ENCODE measurements at regions not wholly inside any gene's neighbourhood (a gene's known extent, or its start where the extent isn't known, plus 50 kb on each side); places are given as distances from the start of the nearest gene placed in this dataset.
"Not testable (repeated sequence)": the region's sequence is repeated elsewhere in the genome, so short reads cannot be mapped to it uniquely, and the experiment has no call there.

- no peak for DNase-seq
These were observed 209.5 kb downstream of the YTHDC2 start for GRCh38 chr5:113723021-113723420.

- DNase-seq: no peak
These were observed 222.3 kb downstream of the YTHDC2 start for GRCh38 chr5:113735751-113736150.

DNA sequence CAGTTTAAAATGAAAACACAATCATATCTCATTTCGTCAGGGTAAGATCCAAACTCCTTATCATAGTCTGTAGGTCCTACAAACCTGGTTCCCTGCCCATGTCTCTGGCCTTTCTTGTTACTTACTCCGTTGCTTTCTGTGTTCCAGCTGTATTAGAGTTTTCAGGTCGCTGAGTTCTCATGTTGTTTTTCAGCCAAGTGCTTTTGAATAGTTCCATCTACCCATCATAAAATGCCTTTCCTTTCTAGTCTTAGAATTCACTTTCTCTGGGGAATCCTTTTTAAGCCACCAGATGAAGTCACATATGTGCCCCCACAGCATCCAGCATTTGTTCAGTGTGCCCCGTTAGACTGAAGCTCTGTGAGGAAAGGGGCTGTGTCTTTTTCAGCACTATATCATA, 228.7 kb downstream of the YTHDC2 start:
- DNase-seq: no peak

DNA sequence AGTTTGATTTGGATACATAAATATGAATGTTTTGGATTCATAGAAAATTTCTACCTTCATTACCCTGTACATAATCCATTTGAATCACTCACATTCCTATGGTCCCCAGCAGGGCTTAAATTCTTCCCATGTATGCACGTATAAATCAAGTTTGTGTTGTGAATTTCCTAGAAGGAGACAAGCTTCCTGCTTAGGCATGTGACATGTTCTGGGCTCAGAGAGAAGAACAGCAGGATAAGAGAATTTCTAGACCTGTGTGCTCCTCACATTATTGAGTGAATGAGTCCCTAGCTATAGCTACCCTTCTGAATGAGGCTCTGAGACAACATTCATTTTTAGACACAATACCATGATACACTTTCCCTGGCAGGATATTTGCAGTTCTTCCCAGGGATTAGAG, 229.1 kb downstream of the YTHDC2 start:
- DNase-seq: no peak

DNA sequence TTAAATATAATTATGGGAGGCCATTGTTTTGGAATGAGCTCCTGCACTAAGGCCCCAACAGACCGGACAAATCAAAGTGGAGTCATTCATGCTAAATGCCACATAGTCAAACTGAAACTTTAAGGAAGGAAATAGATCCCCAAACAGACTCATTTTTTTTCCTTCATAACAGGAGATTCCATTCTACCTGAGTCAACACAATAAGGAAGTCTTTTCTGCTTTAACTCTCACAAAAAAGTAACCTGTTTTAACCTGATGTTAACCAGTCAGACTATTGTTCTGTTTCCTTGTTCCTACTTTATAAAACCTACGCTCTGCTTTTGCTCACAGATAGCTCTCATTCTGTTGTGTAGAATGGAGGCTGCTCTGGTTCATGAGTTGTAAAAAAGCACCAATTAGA, 234.9 kb downstream of the YTHDC2 start:
- DNase-seq: no peak

DNA sequence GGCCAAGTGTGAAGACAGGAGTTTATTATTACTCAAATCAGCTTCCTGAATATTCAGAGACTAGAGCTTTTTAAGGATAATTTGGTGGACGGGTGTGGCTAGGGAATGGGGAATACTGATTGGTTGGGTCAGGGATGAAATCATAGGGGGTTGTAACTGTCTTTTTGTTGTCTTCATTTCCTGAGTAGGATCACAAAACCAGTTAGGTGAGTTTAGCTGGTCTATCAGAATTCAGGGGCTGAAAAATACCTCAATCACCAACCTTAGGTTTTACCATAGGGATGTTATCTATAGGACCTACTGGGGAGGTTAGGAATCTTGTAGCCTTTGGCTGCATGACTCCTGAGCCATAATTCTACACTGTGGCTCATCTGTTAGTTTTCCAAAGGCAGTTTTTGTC, 235.8 kb downstream of the YTHDC2 start:
- no peak for DNase-seq

GRCh38 chr5:113753182-113753581, 239.7 kb downstream of the YTHDC2 start:
- DNase-seq: not testable (repeated sequence)

DNA sequence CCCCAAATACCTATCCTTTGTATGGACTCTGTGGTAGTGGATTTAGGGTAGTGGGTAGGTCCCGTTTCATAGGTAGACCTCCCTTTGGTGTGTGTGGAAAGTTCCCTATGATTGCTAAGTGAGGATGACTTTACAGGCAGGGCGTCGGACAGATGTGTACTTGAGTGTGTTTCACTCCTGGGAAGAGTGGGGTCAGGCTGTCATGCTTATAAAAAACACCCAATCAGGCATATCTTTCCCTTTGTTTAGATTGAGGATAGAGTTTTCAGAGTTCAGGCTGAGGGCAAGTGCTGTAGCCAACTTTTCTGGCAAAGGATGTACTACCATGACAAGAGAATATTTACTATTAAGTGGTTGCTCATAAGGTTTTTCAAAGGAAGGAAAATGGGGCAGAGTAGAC, 242.0 kb downstream of the YTHDC2 start:
- DNase-seq: no peak

- DNase-seq: no peak
These were observed 244.0 kb downstream of the YTHDC2 start for GRCh38 chr5:113757508-113757907.

DNA sequence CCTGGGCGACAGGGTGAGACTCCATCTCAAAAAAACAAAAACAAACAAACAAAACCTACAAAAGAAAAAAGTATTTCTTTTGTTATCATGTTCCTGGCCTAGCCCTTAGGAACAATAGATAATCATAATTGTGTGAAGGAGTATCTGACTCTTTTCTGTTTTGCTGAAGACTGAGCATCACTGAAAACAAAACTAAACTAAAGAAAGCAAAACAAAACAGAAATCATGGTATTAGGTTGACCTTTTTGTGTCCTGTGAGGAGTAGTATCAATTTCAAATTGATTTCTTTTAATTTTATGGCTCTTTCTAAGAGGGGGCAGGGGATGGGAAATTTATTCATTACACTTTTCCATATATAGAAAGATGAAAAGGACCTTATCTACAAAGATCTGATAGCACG, 246.0 kb downstream of the YTHDC2 start:
- DNase-seq: no peak

DNA sequence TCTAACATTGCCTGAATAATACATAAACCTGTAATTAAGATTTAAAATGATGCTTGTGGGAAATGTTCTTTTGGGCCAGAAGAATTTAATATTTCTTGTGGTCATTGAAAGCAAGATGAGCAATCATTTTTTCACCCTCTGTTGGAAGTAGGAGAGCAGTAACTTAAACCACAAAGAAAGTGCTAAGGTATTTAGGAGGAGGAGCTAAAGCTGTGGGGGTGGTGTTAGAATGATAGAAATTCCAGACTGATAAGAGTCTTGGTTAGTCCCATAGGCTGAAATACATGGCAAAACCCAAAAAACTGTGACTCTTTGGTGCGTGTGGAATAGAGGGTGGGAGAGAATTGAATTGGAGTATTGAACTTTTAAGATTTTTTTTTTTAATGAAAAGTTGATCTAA, 247.0 kb downstream of the YTHDC2 start:
- DNase-seq: no peak

DNA sequence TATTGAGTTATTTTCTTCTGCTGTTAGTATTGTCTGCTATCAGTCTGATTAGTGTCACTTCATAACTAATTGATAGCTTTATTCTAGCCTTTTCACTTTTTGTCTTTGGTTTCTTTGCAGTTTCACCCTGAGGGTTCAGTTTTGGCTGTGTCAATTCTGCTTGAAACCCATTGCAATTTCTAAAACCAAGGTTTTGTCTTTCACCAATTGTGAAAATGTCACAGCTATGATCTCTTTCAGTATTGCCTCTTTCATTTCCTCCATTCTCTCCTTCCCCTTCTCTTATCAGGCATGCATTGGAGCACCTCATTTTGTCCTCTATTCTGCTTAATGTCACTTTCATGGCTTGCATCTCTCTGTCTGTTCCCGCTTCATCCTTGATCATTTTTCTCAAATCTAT, 248.1 kb downstream of the YTHDC2 start:
- no peak for DNase-seq

GRCh38 chr5:113764382-113764781, 250.9 kb downstream of the YTHDC2 start:
- DNase-seq: no peak

DNA sequence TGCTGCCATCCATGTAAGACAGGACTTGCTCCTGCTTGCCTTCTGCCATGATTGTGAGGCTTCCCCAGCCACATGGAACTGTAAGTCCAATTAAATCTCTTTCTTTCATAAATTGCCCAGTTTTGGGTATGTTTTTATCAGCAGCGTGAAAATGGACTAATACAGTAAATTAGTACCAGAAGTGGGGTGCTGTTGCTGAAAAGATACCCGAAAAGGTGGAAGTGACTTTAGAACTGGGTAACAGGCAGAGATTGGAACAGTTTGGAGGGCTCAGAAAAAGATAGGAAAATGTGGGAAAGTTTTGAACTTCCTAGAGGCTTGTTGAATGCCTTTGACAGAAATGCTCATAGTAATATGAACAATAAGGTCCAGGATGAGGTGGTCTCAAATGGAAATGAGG, 253.3 kb downstream of the YTHDC2 start:
- DNase-seq: not testable (repeated sequence)

DNA sequence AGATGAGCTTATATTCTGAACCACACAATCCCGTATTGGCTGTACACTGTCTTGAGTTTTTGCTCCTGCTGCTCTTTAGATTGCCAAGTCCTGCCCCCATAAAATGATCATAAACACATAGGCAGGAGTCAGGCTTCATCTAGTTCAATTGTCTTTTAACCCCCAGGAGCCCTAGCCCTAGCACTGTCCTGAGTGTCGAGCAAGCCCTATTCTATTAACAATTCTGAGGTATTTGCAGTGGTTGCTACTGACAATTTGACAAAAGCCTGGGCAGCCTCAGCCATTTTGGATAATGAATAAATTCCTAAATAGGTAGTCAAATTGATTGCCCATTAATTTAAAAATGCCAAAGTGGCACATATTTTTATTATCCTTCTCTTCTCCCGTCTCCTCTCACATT, 257.2 kb downstream of the YTHDC2 start:
- no peak for DNase-seq

GRCh38 chr5:113771483-113771882, 258.0 kb downstream of the YTHDC2 start:
- DNase-seq: no peak

DNA sequence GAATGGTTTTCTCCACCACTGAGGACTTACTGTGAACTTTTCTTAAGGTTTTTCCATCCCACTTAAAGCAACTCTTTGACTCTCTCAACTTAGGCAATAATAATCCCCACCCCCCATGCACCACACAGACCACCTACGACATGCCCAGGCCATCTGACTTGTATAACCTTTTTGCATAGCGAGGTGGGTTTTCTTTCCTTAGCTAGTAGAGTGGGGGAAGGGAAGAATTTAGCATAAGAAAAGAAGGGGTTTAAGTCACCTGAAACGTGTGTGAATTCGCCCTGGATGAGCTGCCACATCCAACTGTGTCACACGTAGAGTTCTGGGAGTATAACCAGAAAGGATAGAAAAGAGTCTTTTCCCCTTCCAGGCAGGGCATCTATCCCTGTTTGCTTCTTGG, 262.7 kb downstream of the YTHDC2 start:
- no peak for DNase-seq

DNA sequence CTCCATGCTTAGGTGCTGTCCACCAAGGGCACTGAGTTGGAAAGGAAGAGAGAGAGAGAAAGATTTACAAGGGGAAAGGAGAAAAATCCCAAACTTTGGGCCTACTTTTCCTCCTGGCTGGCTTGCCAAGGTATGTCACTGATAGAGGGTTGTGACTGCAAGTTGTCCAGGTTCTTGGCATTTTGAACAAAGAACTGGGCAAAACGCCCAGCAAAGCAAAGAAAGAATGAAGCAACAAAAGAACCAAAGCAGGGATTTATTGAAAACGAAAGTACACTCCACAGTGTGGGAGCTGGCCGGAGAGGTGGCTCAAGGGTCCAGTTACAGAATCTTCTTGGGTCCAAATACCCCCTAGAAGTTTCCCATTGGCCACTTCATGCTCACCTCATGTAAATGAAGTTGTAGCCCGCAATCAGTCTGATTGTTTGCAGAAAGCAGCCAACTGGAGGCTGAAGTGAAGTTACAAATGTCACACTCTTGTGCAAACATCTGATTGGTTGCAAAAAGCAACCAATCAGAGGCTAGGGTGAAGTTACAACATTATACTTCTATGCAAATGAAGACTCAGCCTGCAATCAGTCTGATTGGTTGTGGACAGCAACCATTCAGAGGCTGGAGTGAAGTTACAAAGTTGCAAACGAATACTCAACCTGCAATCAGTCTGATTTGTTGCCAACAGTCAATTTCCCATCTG, 263.5 kb downstream of the YTHDC2 start:
- DNase-seq: no peak

DNA sequence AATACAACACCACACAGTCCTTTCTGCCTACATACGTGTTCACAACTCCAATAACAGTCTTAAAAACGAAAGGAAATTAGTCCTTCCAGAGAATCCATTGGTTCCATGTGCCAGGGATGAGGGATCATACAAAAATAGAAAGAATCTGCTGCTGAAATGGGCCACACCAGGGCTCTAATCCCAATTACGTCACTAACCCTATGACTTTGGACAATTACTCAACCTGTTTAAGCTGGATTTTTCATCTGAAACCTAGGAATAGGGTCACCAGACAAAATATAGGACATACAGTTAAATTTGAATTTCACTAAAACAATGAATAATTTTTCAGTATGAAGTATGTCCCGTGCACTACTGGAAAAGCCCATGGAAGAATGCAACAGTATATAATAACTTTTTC, 264.7 kb downstream of the YTHDC2 start:
- no peak for DNase-seq

GRCh38 chr5:113788141-113788655, 274.7 kb downstream of the YTHDC2 start:
- no peak for DNase-seq

GRCh38 chr5:113789769-113790168, 276.3 kb downstream of the YTHDC2 start:
- DNase-seq: no peak

DNA sequence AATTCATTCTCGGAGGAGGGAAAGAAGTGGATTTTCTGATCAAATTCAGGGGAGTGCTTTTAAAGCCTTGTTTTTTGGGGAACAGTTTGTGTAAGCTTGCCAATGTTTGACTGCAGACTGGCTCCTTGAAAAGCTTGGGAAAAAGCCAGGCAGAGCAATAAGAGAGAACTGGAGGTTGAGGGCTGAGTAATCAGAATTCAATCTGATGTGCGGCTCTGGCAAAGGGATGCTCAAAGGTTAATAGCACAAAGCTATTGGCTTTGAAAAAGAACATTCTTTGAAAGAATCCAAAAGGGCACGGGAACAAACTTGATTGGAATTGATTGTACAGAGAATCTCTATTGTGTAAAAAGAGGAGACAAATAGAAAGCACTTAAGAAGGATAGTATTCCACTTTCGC, 279.3 kb downstream of the YTHDC2 start:
- no peak for DNase-seq

GRCh38 chr5:113794981-113795380, 281.5 kb downstream of the YTHDC2 start:
- DNase-seq: no peak

DNA sequence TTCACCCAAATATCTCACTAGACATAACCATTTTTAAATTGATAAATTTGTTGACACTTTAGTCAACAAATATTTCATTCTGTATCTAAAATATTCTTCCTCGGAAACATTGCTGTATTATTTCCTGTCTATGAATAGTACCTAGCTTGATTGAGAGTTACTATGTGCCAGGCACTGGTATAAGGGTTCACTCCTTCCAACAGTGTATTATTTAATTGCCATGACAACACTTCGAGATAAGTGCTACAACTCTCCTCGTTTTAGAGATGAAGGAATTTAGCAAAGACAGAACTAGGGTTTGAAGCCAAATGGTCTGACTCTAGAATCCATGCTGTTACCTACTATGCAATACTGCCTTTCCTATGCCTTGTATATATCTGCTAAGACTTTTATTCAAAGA, 287.2 kb downstream of the YTHDC2 start:
- no peak for DNase-seq

DNA sequence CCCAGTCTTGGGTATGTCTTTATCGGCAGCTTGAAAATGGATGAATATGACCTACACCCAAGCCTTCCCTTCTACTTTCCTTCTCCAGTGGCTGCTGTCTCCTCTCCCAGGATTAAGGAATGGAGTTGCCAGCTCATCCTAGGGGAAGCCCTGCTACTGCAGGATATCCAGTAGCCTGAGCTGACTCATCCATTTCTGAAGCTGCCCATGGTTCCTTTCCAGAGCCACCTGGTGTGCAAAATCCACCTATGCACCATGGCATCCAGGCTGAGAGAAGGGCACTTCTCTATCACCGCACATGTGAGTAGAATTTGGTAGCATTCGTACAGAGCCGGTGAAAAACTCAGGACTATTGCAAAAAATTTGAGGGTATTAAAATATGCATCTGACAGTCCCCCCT, 290.8 kb downstream of the YTHDC2 start:
- DNase-seq: no peak
